ENCODE measurements at regions not wholly inside any gene's neighbourhood (a gene's known extent, or its start where the extent isn't known, plus 50 kb on each side); places are given as distances from the start of the nearest gene placed in this dataset.
"Not testable (repeated sequence)": the region's sequence is repeated elsewhere in the genome, so short reads cannot be mapped to it uniquely, and the experiment has no call there.

DNA sequence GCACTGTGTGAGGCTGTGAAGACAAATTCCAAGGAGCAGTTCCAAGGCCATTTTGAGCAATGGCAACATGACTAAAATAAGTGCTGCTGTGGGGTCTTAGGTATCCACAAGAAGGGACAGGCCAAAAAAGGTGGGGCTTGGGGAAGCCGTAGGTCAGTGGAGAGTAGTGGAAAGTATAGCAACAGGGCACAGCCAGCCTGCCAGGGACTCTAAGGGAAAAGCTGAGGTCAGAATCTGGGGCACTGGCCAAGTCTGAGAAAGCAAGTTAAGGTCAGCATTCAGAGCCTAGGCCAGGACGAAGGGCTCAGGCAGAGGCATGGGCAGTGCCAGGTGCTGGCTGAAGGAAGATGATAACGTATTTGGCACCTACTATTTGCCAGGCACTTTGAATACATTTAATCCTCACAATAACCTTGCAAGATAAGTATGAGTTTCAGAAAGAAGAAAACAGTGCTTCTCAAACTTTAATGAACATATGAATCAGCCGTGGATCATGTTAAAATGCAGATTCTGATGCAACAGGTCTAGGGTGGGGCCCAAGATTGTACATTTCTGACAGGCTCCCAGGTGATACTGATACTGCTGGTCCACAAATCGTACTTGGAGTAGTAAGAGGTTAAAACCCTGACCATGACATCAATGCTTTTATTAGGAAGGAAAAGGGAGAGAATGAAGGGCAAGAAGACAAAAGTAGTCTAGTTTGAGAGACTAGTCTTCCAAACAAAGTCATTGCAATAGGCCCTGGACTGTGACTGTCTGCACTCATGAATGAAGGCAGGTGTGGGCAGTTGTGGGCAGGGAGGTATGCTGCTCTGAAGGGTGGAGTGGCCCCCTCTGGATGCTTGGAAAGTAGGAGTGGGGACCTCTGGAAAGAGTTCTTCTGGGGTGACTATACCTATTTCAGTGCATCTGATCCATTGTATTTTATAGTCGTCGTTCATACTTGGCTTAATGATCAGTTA lies 106.3 kb upstream of the ANKRD28 start:
- DNase-seq, result no peak

DNA sequence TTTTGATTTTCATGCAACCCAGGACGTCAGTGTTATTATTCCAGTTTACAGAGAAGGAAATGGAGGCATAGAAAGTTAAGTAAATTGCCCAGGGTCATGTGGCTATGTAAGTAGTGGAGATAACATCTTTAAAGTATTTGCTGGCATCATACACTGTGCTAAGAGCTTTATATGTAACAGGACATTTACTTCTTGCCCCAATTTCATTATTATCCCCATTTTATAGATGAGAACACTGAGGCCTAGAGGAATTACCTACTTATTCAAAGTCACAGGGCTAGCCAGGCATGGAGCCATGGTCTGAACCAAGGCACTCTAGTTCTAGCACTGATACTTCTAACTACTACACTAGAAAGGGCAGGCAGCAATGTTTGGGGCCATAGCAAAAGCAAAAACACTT lies 107.3 kb upstream of the ANKRD28 start:
- DNase-seq, result no peak

- DNase-seq, result not testable (repeated sequence)
Measured at GRCh38 chr3:15907403-15907802, 109.6 kb upstream of the ANKRD28 start.

- no peak for DNase-seq
Measured at GRCh38 chr3:15918988-15919387, 121.2 kb upstream of the ANKRD28 start.

- DNase-seq, result no peak
Measured at GRCh38 chr3:15919971-15920370, 122.2 kb upstream of the ANKRD28 start.

DNA sequence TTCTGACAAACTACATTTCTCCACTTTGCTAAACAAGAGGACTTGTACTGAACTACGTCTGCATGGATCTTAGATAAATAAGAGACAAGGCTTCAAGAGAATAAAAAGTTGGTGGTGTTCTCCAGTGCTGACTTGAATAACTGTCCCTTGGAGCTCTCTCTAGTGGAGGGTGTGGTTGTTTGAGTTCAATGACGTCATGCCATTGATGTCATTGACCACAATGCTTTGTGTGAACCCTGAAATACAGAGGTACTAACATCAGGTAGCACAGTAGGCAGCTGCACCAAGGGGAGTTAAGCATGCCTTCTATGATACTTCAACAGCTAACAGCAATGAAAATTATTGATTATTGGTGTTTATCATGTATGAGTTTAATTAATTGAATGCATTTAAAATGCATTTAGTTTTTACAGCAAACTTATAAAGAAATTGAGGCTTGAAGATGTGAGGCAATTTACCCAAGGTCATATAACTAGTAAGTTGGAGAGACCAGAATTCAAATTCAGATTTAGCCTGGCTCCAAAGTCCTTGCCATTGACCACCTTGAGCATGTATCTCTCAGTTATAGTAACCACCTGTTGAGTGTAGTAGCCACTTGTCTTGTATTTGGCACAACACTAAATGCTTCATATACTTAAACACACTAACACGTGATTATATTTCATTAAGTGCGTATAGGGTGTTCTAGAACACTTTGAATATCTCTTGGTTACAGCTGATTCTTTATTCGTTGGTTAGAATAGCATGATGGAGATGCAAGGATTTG lies 126.0 kb upstream of the ANKRD28 start:
- peak in 1 of 5 experiments; percentile 37 for DNase-seq

- no peak for DNase-seq
Measured at GRCh38 chr3:15924914-15925313, 127.1 kb upstream of the ANKRD28 start.

DNA sequence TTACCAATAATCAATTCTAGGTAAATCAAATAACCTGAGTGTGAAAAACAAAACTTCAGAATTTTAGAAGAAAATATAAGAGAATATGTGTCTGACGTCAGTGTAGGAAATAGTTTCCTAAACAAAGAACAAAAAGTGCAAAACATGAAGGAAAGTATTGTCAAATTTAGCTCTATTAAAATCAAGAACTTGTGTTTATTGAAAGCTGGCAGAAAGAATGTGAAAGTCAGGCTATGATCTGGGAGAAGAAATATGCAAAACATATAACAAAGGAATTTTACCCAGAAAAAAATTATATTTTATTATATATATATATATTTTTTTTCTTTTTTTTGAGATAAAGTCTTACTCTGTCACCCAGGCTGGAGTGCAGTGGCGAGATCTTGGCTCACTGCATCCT lies 129.1 kb upstream of the ANKRD28 start:
- no peak for DNase-seq

DNA sequence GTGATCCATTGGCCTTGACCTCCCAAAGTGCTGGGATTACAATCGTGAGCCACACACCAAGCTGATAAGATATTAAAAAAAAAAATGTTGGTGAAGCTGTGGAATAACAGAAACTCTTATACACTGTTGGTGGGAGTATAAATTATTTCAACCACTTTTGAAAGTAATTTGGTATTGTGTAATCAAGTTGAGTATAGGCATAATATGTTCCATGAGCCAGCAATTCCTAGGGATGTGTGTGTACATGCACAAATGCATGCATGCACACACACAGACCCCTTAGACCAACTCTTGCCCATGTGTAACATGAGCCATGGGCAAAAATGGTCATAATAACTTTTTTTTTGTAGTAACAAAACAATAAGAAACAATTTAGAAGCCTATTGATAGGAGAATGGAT lies 130.2 kb upstream of the ANKRD28 start:
- DNase-seq, result no peak

DNA sequence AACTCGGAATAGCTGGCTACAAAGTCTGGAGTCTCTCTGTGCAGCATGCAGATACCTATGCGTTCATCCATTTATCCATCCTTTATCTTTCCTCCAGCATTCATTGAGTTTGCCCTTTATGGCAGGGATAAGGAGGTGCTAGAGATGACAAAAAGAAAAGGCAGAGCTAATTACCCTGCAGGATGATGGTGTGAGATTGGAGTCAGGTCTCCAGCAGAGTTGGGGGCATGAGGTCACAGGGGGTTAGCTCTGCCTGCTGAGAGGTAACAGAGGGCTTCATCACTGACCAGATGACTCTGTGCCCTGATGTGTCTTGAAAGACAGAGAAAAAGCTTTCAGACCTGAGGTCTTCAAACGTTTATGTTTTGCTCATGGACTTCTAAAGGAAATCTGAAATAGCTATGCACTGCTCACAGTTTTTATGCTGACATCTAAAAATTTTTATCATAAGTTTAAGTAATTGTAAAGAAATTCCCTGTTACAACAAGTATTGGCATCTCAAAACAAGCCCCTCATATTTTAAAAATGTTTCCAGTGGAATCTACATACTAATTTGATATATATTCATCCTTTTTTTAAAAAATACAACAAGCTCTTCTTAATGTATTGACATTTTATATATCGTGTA lies 132.3 kb upstream of the ANKRD28 start:
- no peak for DNase-seq

DNA sequence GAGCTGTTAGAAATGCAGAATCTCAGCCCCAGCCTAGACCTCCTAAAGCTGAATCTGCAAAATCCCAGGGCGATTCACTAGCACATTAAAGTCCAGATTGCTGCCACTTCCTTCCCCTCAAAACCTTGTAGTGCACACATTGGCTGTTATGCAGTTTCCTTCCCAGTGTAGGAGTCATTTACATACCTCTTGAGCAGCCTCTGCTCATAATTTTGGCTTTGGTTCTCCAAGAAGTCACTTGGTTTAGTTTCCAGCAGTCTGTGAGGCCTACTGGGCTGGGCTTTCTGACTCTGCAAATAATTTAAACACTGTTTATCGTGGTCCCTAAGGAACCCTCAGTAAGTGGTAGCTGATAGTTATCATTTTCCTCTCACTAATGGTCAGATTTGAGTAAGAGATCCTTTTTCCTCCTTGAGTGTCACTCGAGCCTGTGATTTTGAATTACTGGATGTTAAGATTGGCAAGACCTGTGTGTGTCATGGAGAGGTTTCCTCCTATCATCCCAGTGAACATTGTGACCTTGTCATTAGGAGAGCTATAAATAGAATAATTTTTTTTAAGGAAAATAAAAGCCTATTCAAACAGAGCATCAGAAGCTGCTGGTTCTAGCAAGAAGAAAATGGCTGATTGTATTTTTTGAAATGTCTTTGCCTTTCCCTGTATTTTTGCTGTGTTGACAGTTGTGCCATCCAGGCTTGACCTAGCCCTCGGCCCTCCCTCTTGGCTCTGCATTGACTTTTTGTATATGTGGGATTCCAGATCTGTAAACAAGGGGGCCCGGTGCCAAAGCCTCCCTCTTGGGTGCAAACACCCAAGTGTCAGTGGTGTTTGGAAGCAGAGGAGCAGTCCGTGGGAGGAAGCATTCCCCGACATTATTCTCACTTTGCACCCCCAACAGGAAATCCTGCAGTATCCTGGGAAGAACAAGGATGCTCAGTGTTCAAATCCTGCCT lies 134.8 kb upstream of the ANKRD28 start:
- DNase-seq, result no peak

GRCh38 chr3:15933439-15934139 lies 135.8 kb upstream of the ANKRD28 start:
- no peak for DNase-seq

DNA sequence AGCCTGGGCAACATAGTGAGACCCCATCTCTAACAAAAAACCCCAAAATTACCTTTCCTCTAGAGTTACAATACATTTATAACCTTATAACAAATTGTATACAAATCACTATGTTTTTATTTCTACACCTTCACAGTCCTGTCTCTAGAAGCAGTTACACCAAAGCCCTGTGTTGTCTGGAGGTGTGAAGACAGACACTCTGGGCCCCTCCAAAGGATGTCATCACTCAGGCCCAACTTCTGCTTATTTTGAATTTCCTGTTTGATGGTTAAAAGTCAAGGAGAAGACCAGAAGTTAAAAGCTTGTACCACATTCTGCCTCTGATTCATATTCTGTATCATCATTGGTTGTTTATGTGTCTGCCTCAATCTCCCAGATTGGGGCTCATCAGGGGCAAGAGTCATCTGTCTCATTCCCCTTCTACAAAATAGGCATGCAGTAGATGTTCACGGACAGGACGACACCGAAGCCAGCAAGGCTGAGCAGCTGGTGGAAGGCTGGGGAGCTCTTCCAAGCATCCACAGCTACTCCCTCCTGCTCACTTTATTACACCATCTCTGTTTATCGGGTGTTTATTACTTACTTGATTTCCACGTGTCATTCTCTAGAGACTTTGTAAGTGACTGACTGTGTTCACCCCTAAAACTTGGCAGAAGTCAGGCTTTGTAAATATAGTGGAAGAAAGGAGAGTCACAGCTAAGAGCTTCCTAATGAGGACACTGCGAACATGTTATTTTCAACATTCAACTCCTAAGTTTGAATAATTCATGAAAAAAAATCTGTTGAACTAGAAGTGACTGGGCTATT lies 136.8 kb upstream of the ANKRD28 start:
- no peak for DNase-seq

DNA sequence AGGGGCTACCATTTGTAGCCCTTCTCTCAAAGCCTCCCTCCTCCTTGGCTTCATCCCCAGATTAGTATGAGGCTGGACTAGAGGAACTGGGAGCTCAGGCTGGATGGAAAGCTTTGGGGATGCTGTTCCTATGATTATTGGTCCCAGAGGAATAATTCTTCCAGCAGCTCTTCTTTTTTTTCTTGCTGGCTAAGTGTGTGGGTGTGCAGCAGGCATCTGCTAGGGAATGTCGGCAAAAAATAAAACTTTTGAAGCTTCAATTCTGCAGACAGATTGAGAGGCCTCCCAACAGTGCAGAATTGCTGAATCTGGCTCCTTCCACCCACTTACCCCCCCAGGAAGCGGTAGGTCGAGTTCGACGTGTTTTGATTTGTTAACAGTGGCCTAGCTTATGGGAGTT lies 138.5 kb upstream of the ANKRD28 start:
- no peak for DNase-seq

DNA sequence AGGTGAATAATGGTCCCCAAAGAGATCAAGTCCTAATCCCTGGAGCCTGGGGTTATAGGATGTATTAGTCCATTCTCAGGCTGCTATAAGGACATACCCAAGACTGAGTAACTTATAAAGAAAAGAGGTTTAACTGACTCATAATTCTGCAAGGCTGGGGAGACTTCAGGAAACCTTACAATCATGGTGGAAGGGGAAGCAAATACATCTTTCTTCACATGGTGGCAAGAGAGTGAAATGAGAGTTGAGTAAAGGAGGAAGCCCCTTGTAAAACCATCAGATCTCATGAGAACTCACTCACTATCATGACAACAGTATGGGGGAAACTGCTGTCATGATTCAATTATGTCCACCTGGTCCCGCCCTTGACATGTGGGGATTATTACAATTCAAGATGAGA lies 142.9 kb upstream of the ANKRD28 start:
- no peak for DNase-seq

GRCh38 chr3:15941457-15941856 lies 143.7 kb upstream of the ANKRD28 start:
- not testable (repeated sequence) for DNase-seq

DNA sequence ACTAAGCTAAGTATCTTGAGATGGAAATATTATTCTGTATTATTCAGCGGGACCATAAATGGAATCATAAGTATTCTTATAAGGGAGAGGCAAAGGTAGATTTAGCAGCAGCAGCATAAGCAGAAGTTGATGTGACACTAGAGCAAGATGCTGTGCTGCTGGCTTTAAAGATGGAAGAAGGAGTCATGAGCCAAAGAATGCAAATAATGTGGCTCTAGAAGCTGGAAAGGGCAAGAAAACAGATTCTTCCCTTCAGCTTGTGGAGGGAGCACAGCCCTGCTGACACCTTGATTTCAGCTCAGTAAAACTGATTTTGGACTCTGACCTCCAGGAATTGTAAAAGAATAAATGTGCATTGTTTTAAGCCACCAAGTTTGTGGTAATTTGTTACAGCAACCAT lies 144.2 kb upstream of the ANKRD28 start:
- DNase-seq, result no peak

GRCh38 chr3:15942462-15942861 lies 144.7 kb upstream of the ANKRD28 start:
- no peak for DNase-seq

DNA sequence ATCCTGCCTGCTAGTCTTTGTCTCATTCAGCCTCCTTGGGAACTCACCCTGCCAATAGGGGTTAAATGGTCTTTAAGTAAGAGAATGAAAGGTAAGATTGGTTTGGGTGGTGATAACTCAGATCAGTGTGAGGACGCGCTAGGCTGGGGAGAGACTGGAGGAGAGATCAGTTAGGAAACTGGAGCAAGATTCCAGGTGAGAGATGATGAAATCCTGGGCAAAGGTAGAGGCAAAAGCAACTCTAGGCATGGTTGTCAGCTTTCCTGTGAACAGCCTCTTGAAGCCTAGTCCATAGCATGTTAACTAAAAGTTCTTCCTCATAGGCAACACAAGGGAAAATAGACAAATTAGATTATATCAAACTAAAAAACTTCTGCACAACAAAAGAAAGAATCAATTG lies 145.2 kb upstream of the ANKRD28 start:
- DNase-seq, result no peak

DNA sequence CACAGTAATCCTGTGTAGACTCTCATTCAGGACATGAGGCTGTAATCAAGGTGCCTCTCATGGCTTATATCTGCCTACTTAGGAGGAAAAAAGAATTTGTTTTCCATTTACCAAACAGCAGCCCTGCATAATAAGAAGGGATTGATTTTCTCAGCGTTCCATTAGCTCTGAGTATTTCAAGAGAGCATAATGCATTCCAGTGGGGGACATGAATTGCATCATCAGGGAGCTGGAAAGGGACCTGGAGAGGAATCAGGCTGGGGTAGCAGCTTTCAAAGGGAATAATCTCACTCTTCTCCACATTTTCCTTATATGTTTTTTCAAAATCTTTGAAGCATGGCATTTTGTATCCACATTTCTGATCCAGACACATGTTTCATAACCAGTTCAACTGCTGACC lies 150.6 kb upstream of the ANKRD28 start:
- DNase-seq, result no peak
